Panc1 (cell line): ENCODE measurements at regions not wholly inside any gene's neighbourhood (a gene's known extent, or its start where the extent isn't known, plus 50 kb on each side); places are given as distances from the start of the nearest gene placed in this dataset.

Experiments
- ATAC-seq: fragments of 200-7000 bp; cut with Tn5 transposase; 2 replicates; pipeline ENCODE4 v1.9.1; 2020; ENCODE audit warnings: mild to moderate bottlenecking, moderate library complexity
- BruUV-seq: library from RNA; stranded (reverse); fragments of 400-500 nt; replicated peaks from 2 replicates; lab custom pipeline; 2021; lab: Mats Ljungman, UMichigan
- CTCF ChIA-PET: fragments of 300-600 bp; sonication (Branson Sonifier 250); formaldehyde crosslinking; loops from one replicate; lab custom pipeline; 2022; ENCODE audit warnings: antibody characterized with exemption; lab: Charles Lee
- POLR2A ChIA-PET: fragments of 300-600 bp; sonication (Branson Sonifier 250); formaldehyde crosslinking; loops from one replicate; lab custom pipeline; 2022; ENCODE audit warnings: antibody characterized with exemption; lab: Charles Lee
- DNase-seq: peaks from one replicate; pipeline ENCODE4 v3.0.0-alpha.2; 2010; ENCODE audit warnings: low read depth, low spot score
- H3K27ac ChIP-seq: 2 replicates; pipeline ENCODE4 v1.5.1; 2011; ENCODE audit warnings: mild to moderate bottlenecking, low read length, inconsistent platforms
- H3K27me3 ChIP-seq: fragments of 200-500 bp; sonication (Bioruptor generic); 2 replicates; pipeline ENCODE4 v1.6.0; 2014; ENCODE audit warnings: low read length, inconsistent platforms; ENCODE audit not compliant: control insufficient read depth, insufficient read depth
- H3K36me3 ChIP-seq: fragments of 200-500 bp; sonication (Bioruptor generic); 2 replicates; pipeline ENCODE4 v1.5.1; 2014; ENCODE audit warnings: inconsistent platforms, mild to moderate bottlenecking, low read length, moderate library complexity; ENCODE audit not compliant: control insufficient read depth, insufficient read depth
- H3K4me1 ChIP-seq: 2 replicates; pipeline ENCODE4 v1.5.1; 2011; ENCODE audit warnings: inconsistent platforms, mild to moderate bottlenecking, low read length, moderate library complexity; ENCODE audit not compliant: control insufficient read depth, insufficient read depth
- H3K4me3 ChIP-seq, 2 experiments: 2 replicates each; pipeline ENCODE4 v1.5.1; 2011 to 2012; ENCODE audit warnings: low read depth in 2 of 2, low read length in 2 of 2, mild to moderate bottlenecking in 2 of 2, inconsistent platforms in 1 of 2, moderate library complexity in 1 of 2
- H3K9me3 ChIP-seq: fragments of 200-500 bp; sonication (Bioruptor generic); 2 replicates; pipeline ENCODE4 v1.5.1; 2014; ENCODE audit warnings: low read depth, mild to moderate bottlenecking, inconsistent platforms, low read length, moderate library complexity; ENCODE audit not compliant: control insufficient read depth, insufficient read depth
- CTCF ChIP-seq: fragments of 450-650 bp; IDR thresholded peaks from 2 replicates; pipeline ENCODE4 v1.5.1; 2017; ENCODE audit warnings: mild to moderate bottlenecking
- POLR2AphosphoS5 ChIP-seq: IDR thresholded peaks from 2 replicates; pipeline ENCODE4 v1.6.1; 2012; ENCODE audit warnings: mild to moderate bottlenecking, low read depth, low read length, moderate library complexity
- REST ChIP-seq, 2 experiments: IDR thresholded peaks; 2 replicates each; pipeline ENCODE4 v1.6.1; 2011 to 2012; ENCODE audit warnings: low read depth in 2 of 2, control low read depth in 1 of 2, low read length in 1 of 2, mild to moderate bottlenecking in 1 of 2, moderate library complexity in 1 of 2; ENCODE audit not compliant: insufficient read depth in 1 of 2
- SIN3A ChIP-seq: IDR thresholded peaks from 2 replicates; pipeline ENCODE4 v1.6.1; 2012; ENCODE audit warnings: low read depth, mild to moderate bottlenecking, low read length, moderate library complexity, borderline replicate concordance; ENCODE audit not compliant: insufficient read depth
- TCF7L2 ChIP-seq: IDR thresholded peaks from 2 replicates; pipeline ENCODE4 v1.6.1; 2011; ENCODE audit warnings: mild to moderate bottlenecking, low read depth, low read length, inconsistent platforms
- in situ Hi-C: cut with HindIII; loops from 2 replicates; pipeline ENCODE4 v1.10.0; 2016; ENCODE audit warnings: low sequenced_read_pairs, low pct_unique_long_range_greater_than_20kb
- intact Hi-C: fragments of 100-400 bp; cut with micrococcal nuclease; formaldehyde crosslinking; loops from one replicate; pipeline ENCODE4 v1.10.0; 2022; ENCODE audit not compliant: unreplicated experiment

GRCh38 chr16:51591480-51591879 is 440.4 kb upstream of the SALL1 start:
- in situ Hi-C loops, result no loop called here
- POLR2A ChIA-PET, result no interaction called here
- intact Hi-C loops, result no loop called here
- H3K36me3 ChIP-seq, result no peaks in the 10 kb centered on the region
- DNase-seq, result no peak
- CTCF ChIA-PET, result no interaction called here
- H3K9me3 ChIP-seq, result no peaks in the 10 kb centered on the region
- no peak overlapping the region for H3K4me3 ChIP-seq
- no TSS peak for BruUV-seq
- ATAC-seq, result no peak
- no peaks in the 10 kb centered on the region for H3K4me1 ChIP-seq
- H3K27me3 ChIP-seq, result no peaks in the 10 kb centered on the region
- H3K27ac ChIP-seq, result no peak overlapping the region
- TF ChIP-seq CTCF (no peak), TCF7L2 (no peak), REST (IDR thresholded peaks at IDR 0.05; ENCODE audit: insufficient read depth in 1 of 2, low read depth in 2 of 2, low read length in 1 of 2) (no peak), POLR2AphosphoS5 (no peak), SIN3A (no peak)

GRCh38 chr16:51579652-51580360 is 428.7 kb upstream of the SALL1 start:
- Histone ChIP-seq H3K27ac (no peak overlapping the region), H3K4me1 (no peaks in the 10 kb centered on the region), H3K27me3 (no peaks in the 10 kb centered on the region), H3K36me3 (no peaks in the 10 kb centered on the region), H3K4me3 (no peak overlapping the region), H3K9me3 (no peaks in the 10 kb centered on the region)
- CTCF ChIA-PET, result no interaction called here
- POLR2A ChIA-PET, result no interaction called here
- intact Hi-C loops, result no loop called here
- no peak for DNase-seq
- no peak for ATAC-seq
- no TSS peak for BruUV-seq
- in situ Hi-C loops, result no loop called here
- no peak for TF ChIP-seq SIN3A
- TF ChIP-seq CTCF, result no peak
- no peak for TF ChIP-seq TCF7L2
- TF ChIP-seq REST (IDR thresholded peaks at IDR 0.05; ENCODE audit: insufficient read depth in 1 of 2, low read depth in 2 of 2, low read length in 1 of 2), result no peak
- TF ChIP-seq POLR2AphosphoS5, result no peak
